HL-60 (cell line): ENCODE measurements at regions not wholly inside any gene's neighbourhood (a gene's known extent, or its start where the extent isn't known, plus 50 kb on each side); places are given as distances from the start of the nearest gene placed in this dataset.

Source experiments
- DNase-seq, 2 experiments: peaks; one replicate each; pipeline ENCODE4 v3.0.0-alpha.2; 2010 to 2020; ENCODE audit warnings: low read depth in 1 of 2, low spot score in 1 of 2
- H3K27ac ChIP-seq: fragments of 250-450 bp; sonication (Bioruptor Pico); replicated peaks from 2 replicates; pipeline ENCODE4 v1.5.1; 2020; ENCODE audit warnings: mild to moderate bottlenecking, moderate library complexity
- H3K27me3 ChIP-seq: fragments of 250-450 bp; sonication (Bioruptor Pico); 2 replicates; pipeline ENCODE4 v1.5.1; 2021; ENCODE audit warnings: mild to moderate bottlenecking, moderate library complexity; ENCODE audit not compliant: insufficient read depth, poor library complexity, severe bottlenecking
- H3K4me3 ChIP-seq: replicated peaks from 2 replicates; pipeline ENCODE4 v1.5.1; 2011; ENCODE audit warnings: mild to moderate bottlenecking, control low read depth, low read length; ENCODE audit not compliant: insufficient read depth
- GABPA ChIP-seq: IDR thresholded peaks from 2 replicates; pipeline ENCODE4 v1.6.1; 2012; ENCODE audit warnings: low read depth
- POLR2AphosphoS5 ChIP-seq: IDR thresholded peaks from 2 replicates; pipeline ENCODE4 v1.6.1; 2012; ENCODE audit warnings: low read depth
- SPI1 ChIP-seq: IDR thresholded peaks from 2 replicates; pipeline ENCODE4 v1.6.1; 2012; ENCODE audit warnings: low read depth, mild to moderate bottlenecking, borderline replicate concordance
- TF ChIP-seq, protein P1 (sequence below): IDR thresholded peaks from 2 replicates; pipeline ENCODE4 v1.6.1; 2012; ENCODE audit warnings: low read depth; ENCODE audit not compliant: insufficient replicate concordance
- TF ChIP-seq, protein P2 (sequence below): IDR thresholded peaks from one replicate; pipeline ENCODE4 v1.5.1; 2011; ENCODE audit warnings: low read length, control low read depth, inconsistent platforms; ENCODE audit not compliant: insufficient read depth

GRCh38 chr5:33114361-33114760, 326.4 kb upstream of the TARS1 start:
- DNase-seq: no peak
- Histone ChIP-seq H3K27ac (no peak overlapping the region), H3K4me3 (no peak overlapping the region), H3K27me3 (no peaks in the 10 kb centered on the region)
- TF ChIP-seq GABPA: no peak
- TF ChIP-seq SPI1: no peak
- no peak for TF ChIP-seq POLR2AphosphoS5
- TF ChIP-seq, protein P1, sequence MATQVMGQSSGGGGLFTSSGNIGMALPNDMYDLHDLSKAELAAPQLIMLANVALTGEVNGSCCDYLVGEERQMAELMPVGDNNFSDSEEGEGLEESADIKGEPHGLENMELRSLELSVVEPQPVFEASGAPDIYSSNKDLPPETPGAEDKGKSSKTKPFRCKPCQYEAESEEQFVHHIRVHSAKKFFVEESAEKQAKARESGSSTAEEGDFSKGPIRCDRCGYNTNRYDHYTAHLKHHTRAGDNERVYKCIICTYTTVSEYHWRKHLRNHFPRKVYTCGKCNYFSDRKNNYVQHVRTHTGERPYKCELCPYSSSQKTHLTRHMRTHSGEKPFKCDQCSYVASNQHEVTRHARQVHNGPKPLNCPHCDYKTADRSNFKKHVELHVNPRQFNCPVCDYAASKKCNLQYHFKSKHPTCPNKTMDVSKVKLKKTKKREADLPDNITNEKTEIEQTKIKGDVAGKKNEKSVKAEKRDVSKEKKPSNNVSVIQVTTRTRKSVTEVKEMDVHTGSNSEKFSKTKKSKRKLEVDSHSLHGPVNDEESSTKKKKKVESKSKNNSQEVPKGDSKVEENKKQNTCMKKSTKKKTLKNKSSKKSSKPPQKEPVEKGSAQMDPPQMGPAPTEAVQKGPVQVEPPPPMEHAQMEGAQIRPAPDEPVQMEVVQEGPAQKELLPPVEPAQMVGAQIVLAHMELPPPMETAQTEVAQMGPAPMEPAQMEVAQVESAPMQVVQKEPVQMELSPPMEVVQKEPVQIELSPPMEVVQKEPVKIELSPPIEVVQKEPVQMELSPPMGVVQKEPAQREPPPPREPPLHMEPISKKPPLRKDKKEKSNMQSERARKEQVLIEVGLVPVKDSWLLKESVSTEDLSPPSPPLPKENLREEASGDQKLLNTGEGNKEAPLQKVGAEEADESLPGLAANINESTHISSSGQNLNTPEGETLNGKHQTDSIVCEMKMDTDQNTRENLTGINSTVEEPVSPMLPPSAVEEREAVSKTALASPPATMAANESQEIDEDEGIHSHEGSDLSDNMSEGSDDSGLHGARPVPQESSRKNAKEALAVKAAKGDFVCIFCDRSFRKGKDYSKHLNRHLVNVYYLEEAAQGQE: no peak
- TF ChIP-seq, protein P2, sequence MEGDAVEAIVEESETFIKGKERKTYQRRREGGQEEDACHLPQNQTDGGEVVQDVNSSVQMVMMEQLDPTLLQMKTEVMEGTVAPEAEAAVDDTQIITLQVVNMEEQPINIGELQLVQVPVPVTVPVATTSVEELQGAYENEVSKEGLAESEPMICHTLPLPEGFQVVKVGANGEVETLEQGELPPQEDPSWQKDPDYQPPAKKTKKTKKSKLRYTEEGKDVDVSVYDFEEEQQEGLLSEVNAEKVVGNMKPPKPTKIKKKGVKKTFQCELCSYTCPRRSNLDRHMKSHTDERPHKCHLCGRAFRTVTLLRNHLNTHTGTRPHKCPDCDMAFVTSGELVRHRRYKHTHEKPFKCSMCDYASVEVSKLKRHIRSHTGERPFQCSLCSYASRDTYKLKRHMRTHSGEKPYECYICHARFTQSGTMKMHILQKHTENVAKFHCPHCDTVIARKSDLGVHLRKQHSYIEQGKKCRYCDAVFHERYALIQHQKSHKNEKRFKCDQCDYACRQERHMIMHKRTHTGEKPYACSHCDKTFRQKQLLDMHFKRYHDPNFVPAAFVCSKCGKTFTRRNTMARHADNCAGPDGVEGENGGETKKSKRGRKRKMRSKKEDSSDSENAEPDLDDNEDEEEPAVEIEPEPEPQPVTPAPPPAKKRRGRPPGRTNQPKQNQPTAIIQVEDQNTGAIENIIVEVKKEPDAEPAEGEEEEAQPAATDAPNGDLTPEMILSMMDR: no peak

- DNase-seq: no peak
- Histone ChIP-seq H3K27ac (no peak overlapping the region), H3K4me3 (no peak overlapping the region), H3K27me3 (no peaks in the 10 kb centered on the region)
- TF ChIP-seq, protein P2: no peak
- no peak for TF ChIP-seq GABPA
- no peak for TF ChIP-seq SPI1
- TF ChIP-seq POLR2AphosphoS5: no peak
- TF ChIP-seq, protein P1: no peak
These were observed 325.3 kb upstream of the TARS1 start for GRCh38 chr5:33115467-33115866.

GRCh38 chr5:33118761-33119415, 321.9 kb upstream of the TARS1 start:
- TF ChIP-seq POLR2AphosphoS5 (no peak), SPI1 (no peak)
- Histone ChIP-seq H3K4me3 (no peak overlapping the region), H3K27ac (no peak overlapping the region), H3K27me3 (no peaks in the 10 kb centered on the region)
- DNase-seq: no peak

GRCh38 chr5:33120671-33121070, 320.1 kb upstream of the TARS1 start:
- H3K27ac ChIP-seq: no peak overlapping the region
- no peak overlapping the region for H3K4me3 ChIP-seq
- no peak for DNase-seq
- H3K27me3 ChIP-seq: no peaks in the 10 kb centered on the region
- TF ChIP-seq, protein P1: no peak
- TF ChIP-seq, protein P2: no peak
- no peak for TF ChIP-seq POLR2AphosphoS5
- no peak for TF ChIP-seq GABPA
- no peak for TF ChIP-seq SPI1
